ENCODE measurements at regions not wholly inside any gene's neighbourhood (a gene's known extent, or its start where the extent isn't known, plus 50 kb on each side); places are given as distances from the start of the nearest gene placed in this dataset.
"Not testable (repeated sequence)": the region's sequence is repeated elsewhere in the genome, so short reads cannot be mapped to it uniquely, and the experiment has no call there.

GRCh38 chr4:24195991-24196736 lies 306.3 kb upstream of the PPARGC1A start:
- DNase-seq, result no peak

GRCh38 chr4:24192018-24192641 lies 302.3 kb upstream of the PPARGC1A start:
- DNase-seq, result no peak

GRCh38 chr4:24190761-24191695 lies 301.2 kb upstream of the PPARGC1A start:
- DNase-seq, result no peak

GRCh38 chr4:24188459-24188858 lies 298.6 kb upstream of the PPARGC1A start:
- DNase-seq, result no peak

DNA sequence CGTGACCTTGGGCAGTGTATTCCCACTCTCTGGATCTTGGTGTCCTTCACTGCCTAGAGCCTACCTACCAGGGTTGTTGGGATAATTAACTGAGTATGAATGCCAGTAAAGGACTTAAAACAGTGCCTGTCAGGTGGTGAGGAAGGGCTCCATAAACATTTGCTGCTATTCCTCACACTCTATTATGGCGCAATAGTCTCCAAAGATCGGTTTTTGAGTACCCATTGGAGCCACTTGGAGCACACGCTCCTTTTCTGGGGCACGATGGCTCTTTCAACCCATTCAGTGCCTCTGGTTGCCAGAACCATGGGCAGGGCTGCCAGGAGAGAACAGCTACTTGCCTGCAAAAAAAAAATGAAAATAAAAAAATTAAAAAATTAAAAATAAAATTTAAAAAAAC lies 296.6 kb upstream of the PPARGC1A start:
- DNase-seq, result no peak

GRCh38 chr4:24181005-24181404 lies 291.2 kb upstream of the PPARGC1A start:
- no peak for DNase-seq

GRCh38 chr4:24180586-24180985 lies 290.7 kb upstream of the PPARGC1A start:
- no peak for DNase-seq

- DNase-seq, result no peak
Observed at GRCh38 chr4:24179201-24179840, 289.5 kb upstream of the PPARGC1A start.

- not testable (repeated sequence) for DNase-seq
Observed at GRCh38 chr4:24177443-24177842, 287.6 kb upstream of the PPARGC1A start.

DNA sequence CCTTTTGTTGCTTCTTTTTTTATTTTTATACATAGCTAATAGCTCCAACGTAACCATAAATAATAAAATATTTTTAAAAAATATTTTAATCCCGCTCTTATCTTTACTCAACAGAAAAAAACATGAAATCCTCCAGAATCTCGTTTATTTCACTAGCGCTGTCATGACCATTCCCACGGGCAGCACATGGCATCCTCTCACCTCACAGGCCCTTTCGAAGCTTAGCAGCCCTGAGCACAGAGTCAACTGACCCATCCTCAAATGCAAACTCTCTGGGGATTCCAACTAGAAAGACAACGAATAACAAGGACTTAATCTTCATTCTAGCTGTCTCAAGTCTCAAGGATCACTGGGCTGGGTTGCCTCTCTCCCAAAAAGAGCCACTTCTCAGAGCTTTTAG lies 285.9 kb upstream of the PPARGC1A start:
- no peak for DNase-seq

DNA sequence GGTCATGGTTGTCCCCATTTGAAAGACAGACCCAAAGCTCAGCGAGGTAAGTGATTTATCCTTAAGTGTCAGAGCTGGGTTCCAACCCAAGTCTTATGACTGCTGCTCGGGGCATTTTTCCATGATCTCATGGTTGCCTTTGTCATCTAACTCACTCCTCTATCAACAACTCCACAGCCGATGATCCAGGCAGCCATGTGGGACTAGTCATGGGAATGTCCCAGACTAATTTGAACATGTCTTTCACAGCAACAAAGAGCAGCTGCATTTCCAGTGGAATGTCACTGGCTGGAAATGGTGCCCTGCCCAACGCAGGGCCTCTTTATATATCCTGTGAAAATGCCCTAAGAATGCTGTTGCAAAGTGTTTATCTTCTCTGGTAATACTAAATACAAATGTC lies 284.8 kb upstream of the PPARGC1A start:
- no peak for DNase-seq

- DNase-seq, result no peak
Observed at GRCh38 chr4:24172406-24172805, 282.6 kb upstream of the PPARGC1A start.

DNA sequence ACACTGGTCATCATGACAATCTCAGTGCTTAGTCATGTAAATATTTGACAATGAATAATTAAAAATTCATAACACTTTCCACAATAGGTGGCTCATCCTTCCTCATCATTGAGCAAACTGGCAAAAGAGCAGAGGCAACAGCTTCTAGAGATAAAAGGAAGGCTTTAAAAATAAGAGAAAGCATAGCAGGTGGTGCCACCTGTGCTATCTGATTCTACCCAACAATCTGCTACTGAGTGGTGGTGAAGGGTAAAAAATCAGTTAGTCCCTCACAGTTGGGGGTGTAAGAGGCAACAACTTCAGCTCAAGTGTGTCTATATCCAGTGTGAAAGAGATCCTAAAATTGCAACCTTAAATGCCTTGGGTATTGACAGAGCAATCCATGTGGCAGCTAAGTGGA lies 280.1 kb upstream of the PPARGC1A start:
- DNase-seq, result no peak

DNA sequence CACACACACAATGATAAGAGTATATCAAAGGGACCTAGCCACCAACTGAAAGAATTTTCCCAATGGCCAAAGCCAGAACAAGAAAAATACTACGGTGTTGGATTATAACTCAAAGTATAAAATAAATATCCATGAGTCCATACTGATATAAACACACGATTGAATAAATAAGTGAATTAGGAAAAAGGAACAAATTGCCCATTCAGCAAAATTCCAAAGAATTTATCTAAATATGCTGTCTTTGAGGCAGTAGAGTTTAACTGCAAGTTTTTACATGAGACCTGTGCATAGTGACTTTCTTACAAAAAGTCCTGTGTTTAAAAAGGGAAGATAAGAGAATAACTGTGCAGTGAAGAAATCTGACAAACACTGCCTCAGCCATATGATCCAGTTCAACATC lies 278.8 kb upstream of the PPARGC1A start:
- no peak for DNase-seq

DNA sequence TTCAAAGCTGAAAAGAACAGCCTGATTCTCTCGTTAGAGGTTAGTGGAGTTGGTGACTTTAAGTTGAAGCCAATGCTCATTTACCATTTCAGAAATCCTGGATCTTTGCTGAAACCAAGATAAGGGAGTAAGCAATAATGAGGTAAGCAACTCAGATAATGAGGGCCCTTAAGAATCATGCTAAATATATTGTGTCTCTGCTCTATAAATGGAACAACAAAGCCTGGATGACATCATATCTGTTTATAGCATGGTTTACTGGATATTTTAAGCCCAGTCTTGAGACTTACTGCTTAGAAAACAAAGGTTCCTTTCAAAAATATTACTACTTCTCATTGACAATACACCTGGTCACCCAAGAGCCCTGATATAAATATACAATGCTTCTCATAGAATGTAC lies 276.7 kb upstream of the PPARGC1A start:
- DNase-seq, result no peak

GRCh38 chr4:24164797-24165196 lies 274.9 kb upstream of the PPARGC1A start:
- no peak for DNase-seq

- no peak for DNase-seq
Observed at GRCh38 chr4:24164054-24164693, 274.3 kb upstream of the PPARGC1A start.

GRCh38 chr4:24163314-24163713 lies 273.5 kb upstream of the PPARGC1A start:
- DNase-seq, result no peak

- DNase-seq, result no peak
Observed at GRCh38 chr4:24160358-24160757, 270.5 kb upstream of the PPARGC1A start.

DNA sequence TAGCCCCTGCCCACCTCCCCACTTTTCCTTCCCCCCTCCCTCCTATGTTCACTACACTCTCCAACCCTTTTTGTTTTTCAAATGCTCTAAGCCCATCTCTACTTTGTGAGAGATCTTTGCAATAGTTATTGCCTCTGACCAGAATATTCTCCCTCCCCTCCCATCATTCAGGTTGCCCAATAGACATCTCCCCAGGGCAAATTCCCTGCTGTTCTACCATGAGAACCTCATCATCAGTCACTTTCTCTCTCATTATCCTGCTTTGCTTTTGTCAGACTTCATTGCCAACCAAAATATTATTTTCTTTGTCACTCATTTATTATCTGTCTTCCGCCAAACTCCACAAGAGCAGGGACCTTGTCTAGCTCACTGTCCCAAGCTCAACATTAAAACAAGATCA lies 268.2 kb upstream of the PPARGC1A start:
- DNase-seq, result no peak

- no peak for DNase-seq
Observed at GRCh38 chr4:24150034-24150433, 260.2 kb upstream of the PPARGC1A start.

DNA sequence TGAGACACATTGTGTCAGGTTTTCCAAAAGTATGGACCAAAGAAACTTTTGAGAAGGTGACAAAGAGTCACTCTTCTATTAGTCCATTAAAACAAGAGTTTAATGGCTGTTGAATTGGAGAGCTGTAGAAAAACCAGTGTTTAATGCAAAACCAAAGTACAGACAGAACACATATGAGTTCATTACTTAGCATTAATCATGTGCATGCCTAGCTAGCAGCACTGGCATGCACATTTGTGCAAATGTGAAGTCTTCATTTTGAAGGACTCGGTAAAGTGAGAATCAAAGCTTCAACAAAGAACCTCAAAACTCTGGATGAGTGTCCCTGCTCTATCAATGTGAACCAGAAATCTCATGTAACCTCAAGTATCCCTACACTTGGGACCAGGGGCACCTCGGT lies 256.3 kb upstream of the PPARGC1A start:
- DNase-seq, result no peak

DNA sequence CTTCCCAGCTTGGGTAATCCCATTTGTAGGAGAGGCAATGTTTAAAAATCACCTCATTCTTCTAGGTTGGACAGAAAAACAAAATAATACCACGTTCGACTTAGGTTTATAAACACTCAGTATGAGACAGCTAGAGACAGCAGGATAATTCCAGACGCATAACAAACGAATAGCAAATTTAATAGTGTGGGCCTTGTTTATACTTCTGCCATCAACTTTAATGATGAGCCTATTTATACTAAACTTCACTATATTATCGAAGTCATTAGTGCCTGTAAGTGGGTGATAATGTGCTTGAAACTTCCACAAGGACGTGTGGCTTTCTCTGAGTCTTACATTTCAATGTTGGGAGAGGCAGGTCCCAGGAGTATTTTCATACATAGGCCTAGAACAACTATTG lies 255.7 kb upstream of the PPARGC1A start:
- DNase-seq, result no peak
